ENCODE measurements at regions not wholly inside any gene's neighbourhood (a gene's known extent, or its start where the extent isn't known, plus 50 kb on each side); places are given as distances from the start of the nearest gene placed in this dataset.
"Not testable (repeated sequence)": the region's sequence is repeated elsewhere in the genome, so short reads cannot be mapped to it uniquely, and the experiment has no call there.

- no peak overlapping the region for H2BK120ac ChIP-seq (ENCODE audit: low read depth, low read length)
- H2BK12ac ChIP-seq (ENCODE audit: low read length), result no peak overlapping the region
- peaks cover 0 to 1% of the 10 kb centered on the region in 2 donors for H3K4me1 ChIP-seq (ENCODE audit: control insufficient read depth in 2 of 2, insufficient read depth in 1 of 2, low read depth in 1 of 2, low read length in 2 of 2)
- no peak overlapping the region for H2AK5ac ChIP-seq (ENCODE audit: low read depth, low read length)
- no peak overlapping the region for H4K91ac ChIP-seq (ENCODE audit: low read depth, low read length, poor library complexity)
- no peak for DNase-seq (ENCODE audit: low spot score)
- WGBS, 2 donors (ENCODE audit: extremely low coverage in 2 of 2, insufficient read length in 2 of 2, insufficient replicate concordance in 1 of 2), result no CpG with 5 or more reads among the region's 10 CpGs
- no peak overlapping the region for H3K23ac ChIP-seq (ENCODE audit: low read depth, low read length, poor library complexity)
- H2BK5ac ChIP-seq (ENCODE audit: low read length), result no peak overlapping the region
- H3K27me3 ChIP-seq (ENCODE audit: control insufficient read depth in 3 of 3, insufficient read depth in 3 of 3, low read depth in 1 of 3, low read length in 3 of 3), result peaks cover 0 to 2% (median 0%) of the 10 kb centered on the region in 3 experiments
- no peak overlapping the region for H3K4ac ChIP-seq (ENCODE audit: low read length)
- H3K14ac ChIP-seq (ENCODE audit: low read length), result peak overlapping the region; percentile 72
- no peak overlapping the region for H3K9ac ChIP-seq (ENCODE audit: low read depth, low read length, poor library complexity)
- no peaks in the 10 kb centered on the region for H3K9me3 ChIP-seq (replicated peaks in 1 of 2; ENCODE audit: control insufficient read depth in 2 of 2, insufficient read depth in 1 of 2, low read depth in 1 of 2, low read length in 2 of 2)
- H2BK15ac ChIP-seq (ENCODE audit: low read length), result no peak overlapping the region
- no peak overlapping the region for H3K18ac ChIP-seq (ENCODE audit: low read length)
- no peaks in the 10 kb centered on the region for H3K36me3 ChIP-seq (replicated peaks in 1 of 2; ENCODE audit: control insufficient read depth in 2 of 2, insufficient read depth in 2 of 2, low read length in 2 of 2)
- H2AFZ ChIP-seq (ENCODE audit: low read length), result no peak overlapping the region
- H3K27ac ChIP-seq (replicated peaks; ENCODE audit: low read length), result no peak overlapping the region
- no peak overlapping the region for H3K4me3 ChIP-seq (ENCODE audit: low read length in 2 of 2)
- no peak overlapping the region for H3K4me2 ChIP-seq (ENCODE audit: insufficient read depth, low read length, poor library complexity, severe bottlenecking)
- no peaks in the 10 kb centered on the region for H3K79me1 ChIP-seq (ENCODE audit: low read depth, low read length)
- H4K8ac ChIP-seq (ENCODE audit: low read depth, low read length), result no peak overlapping the region
Measured at GRCh38 chr20:60789399-60789798, 462.7 kb upstream of the CDH4 start.

GRCh38 chr20:60790339-60790738 lies 461.7 kb upstream of the CDH4 start:
- WGBS, 2 donors (ENCODE audit: extremely low coverage in 2 of 2, insufficient read length in 2 of 2, insufficient replicate concordance in 1 of 2), result no CpG with 5 or more reads among the region's 3 CpGs
- H3K18ac ChIP-seq (ENCODE audit: low read length); DNase-seq (ENCODE audit: low spot score); H3K79me1 ChIP-seq (ENCODE audit: low read depth, low read length); H3K4me3 ChIP-seq (ENCODE audit: low read length in 2 of 2); H3K23ac ChIP-seq (ENCODE audit: low read depth, low read length, poor library complexity); H2BK15ac ChIP-seq (ENCODE audit: low read length); H2BK120ac ChIP-seq (ENCODE audit: low read depth, low read length); H3K14ac ChIP-seq (ENCODE audit: low read length); H3K4ac ChIP-seq (ENCODE audit: low read length); H3K9ac ChIP-seq (ENCODE audit: low read depth, low read length, poor library complexity); H2AK5ac ChIP-seq (ENCODE audit: low read depth, low read length); H4K8ac ChIP-seq (ENCODE audit: low read depth, low read length); H3K36me3 ChIP-seq (replicated peaks in 1 of 2; ENCODE audit: control insufficient read depth in 2 of 2, insufficient read depth in 2 of 2, low read length in 2 of 2); H3K9me3 ChIP-seq (replicated peaks in 1 of 2; ENCODE audit: control insufficient read depth in 2 of 2, insufficient read depth in 1 of 2, low read depth in 1 of 2, low read length in 2 of 2); H3K4me1 ChIP-seq (ENCODE audit: control insufficient read depth in 2 of 2, insufficient read depth in 1 of 2, low read depth in 1 of 2, low read length in 2 of 2); H4K91ac ChIP-seq (ENCODE audit: low read depth, low read length, poor library complexity); H2AFZ ChIP-seq (ENCODE audit: low read length); H3K4me2 ChIP-seq (ENCODE audit: insufficient read depth, low read length, poor library complexity, severe bottlenecking); H3K27me3 ChIP-seq (ENCODE audit: control insufficient read depth in 3 of 3, insufficient read depth in 3 of 3, low read depth in 1 of 3, low read length in 3 of 3); H2BK5ac ChIP-seq (ENCODE audit: low read length); H2BK12ac ChIP-seq (ENCODE audit: low read length); H3K27ac ChIP-seq (replicated peaks; ENCODE audit: low read length): not testable (repeated sequence)

GRCh38 chr20:60791823-60792222 lies 460.2 kb upstream of the CDH4 start:
- Histone ChIP-seq H3K36me3 (replicated peaks in 1 of 2; ENCODE audit: control insufficient read depth in 2 of 2, insufficient read depth in 2 of 2, low read length in 2 of 2) (no peaks in the 10 kb centered on the region), H4K8ac (ENCODE audit: low read depth, low read length) (no peak overlapping the region), H3K9me3 (replicated peaks in 1 of 2; ENCODE audit: control insufficient read depth in 2 of 2, insufficient read depth in 1 of 2, low read depth in 1 of 2, low read length in 2 of 2) (no peaks in the 10 kb centered on the region), H3K27me3 (ENCODE audit: control insufficient read depth in 3 of 3, insufficient read depth in 3 of 3, low read depth in 1 of 3, low read length in 3 of 3) (peaks cover 0 to 2% (median 0%) of the 10 kb centered on the region in 3 experiments), H2BK5ac (ENCODE audit: low read length) (no peak overlapping the region), H3K23ac (ENCODE audit: low read depth, low read length, poor library complexity) (no peak overlapping the region), H2BK120ac (ENCODE audit: low read depth, low read length) (no peak overlapping the region), H2AK5ac (ENCODE audit: low read depth, low read length) (no peak overlapping the region), H3K27ac (replicated peaks; ENCODE audit: low read length) (no peak overlapping the region), H3K18ac (ENCODE audit: low read length) (no peak overlapping the region), H3K9ac (ENCODE audit: low read depth, low read length, poor library complexity) (no peak overlapping the region), H2BK12ac (ENCODE audit: low read length) (no peak overlapping the region), H3K4me1 (ENCODE audit: control insufficient read depth in 2 of 2, insufficient read depth in 1 of 2, low read depth in 1 of 2, low read length in 2 of 2) (no peaks in the 10 kb centered on the region), H4K91ac (ENCODE audit: low read depth, low read length, poor library complexity) (no peak overlapping the region), H3K4ac (ENCODE audit: low read length) (no peak overlapping the region), H3K14ac (ENCODE audit: low read length) (no peak overlapping the region), H3K4me3 (ENCODE audit: low read length in 2 of 2) (no peak overlapping the region), H3K79me1 (ENCODE audit: low read depth, low read length) (no peaks in the 10 kb centered on the region), H3K4me2 (ENCODE audit: insufficient read depth, low read length, poor library complexity, severe bottlenecking) (no peak overlapping the region), H2AFZ (ENCODE audit: low read length) (no peak overlapping the region), H2BK15ac (ENCODE audit: low read length) (no peak overlapping the region)
- DNase-seq (ENCODE audit: low spot score), result no peak
- 100% methylated on average over 1 of the region's 1 CpG; no CpG with 5 or more reads in 1 of the 2 donors for WGBS, 2 donors (ENCODE audit: extremely low coverage in 2 of 2, insufficient read length in 2 of 2, insufficient replicate concordance in 1 of 2)

- H3K23ac ChIP-seq (ENCODE audit: low read depth, low read length, poor library complexity), result no peak overlapping the region
- no peak overlapping the region for H3K27ac ChIP-seq (replicated peaks; ENCODE audit: low read length)
- no peak overlapping the region for H3K18ac ChIP-seq (ENCODE audit: low read length)
- H3K14ac ChIP-seq (ENCODE audit: low read length), result no peak overlapping the region
- H3K9ac ChIP-seq (ENCODE audit: low read depth, low read length, poor library complexity), result no peak overlapping the region
- H3K27me3 ChIP-seq (ENCODE audit: control insufficient read depth in 3 of 3, insufficient read depth in 3 of 3, low read depth in 1 of 3, low read length in 3 of 3), result peaks cover 0 to 2% (median 0%) of the 10 kb centered on the region in 3 experiments
- no peaks in the 10 kb centered on the region for H3K9me3 ChIP-seq (replicated peaks in 1 of 2; ENCODE audit: control insufficient read depth in 2 of 2, insufficient read depth in 1 of 2, low read depth in 1 of 2, low read length in 2 of 2)
- H2AK5ac ChIP-seq (ENCODE audit: low read depth, low read length), result no peak overlapping the region
- H3K4me1 ChIP-seq (ENCODE audit: control insufficient read depth in 2 of 2, insufficient read depth in 1 of 2, low read depth in 1 of 2, low read length in 2 of 2), result no peaks in the 10 kb centered on the region
- no peak overlapping the region for H3K4me2 ChIP-seq (ENCODE audit: insufficient read depth, low read length, poor library complexity, severe bottlenecking)
- no peaks in the 10 kb centered on the region for H3K79me1 ChIP-seq (ENCODE audit: low read depth, low read length)
- H4K8ac ChIP-seq (ENCODE audit: low read depth, low read length), result no peak overlapping the region
- WGBS, 2 donors (ENCODE audit: extremely low coverage in 2 of 2, insufficient read length in 2 of 2, insufficient replicate concordance in 1 of 2), result no CpG with 5 or more reads among the region's 6 CpGs
- H2AFZ ChIP-seq (ENCODE audit: low read length), result no peak overlapping the region
- H3K36me3 ChIP-seq (replicated peaks in 1 of 2; ENCODE audit: control insufficient read depth in 2 of 2, insufficient read depth in 2 of 2, low read length in 2 of 2), result no peaks in the 10 kb centered on the region
- no peak overlapping the region for H2BK12ac ChIP-seq (ENCODE audit: low read length)
- no peak overlapping the region for H3K4me3 ChIP-seq (ENCODE audit: low read length in 2 of 2)
- no peak overlapping the region for H2BK5ac ChIP-seq (ENCODE audit: low read length)
- H2BK15ac ChIP-seq (ENCODE audit: low read length), result no peak overlapping the region
- H3K4ac ChIP-seq (ENCODE audit: low read length), result no peak overlapping the region
- H4K91ac ChIP-seq (ENCODE audit: low read depth, low read length, poor library complexity), result no peak overlapping the region
- DNase-seq (ENCODE audit: low spot score), result no peak
- no peak overlapping the region for H2BK120ac ChIP-seq (ENCODE audit: low read depth, low read length)
Measured at GRCh38 chr20:60792941-60793340, 459.1 kb upstream of the CDH4 start.

Data from neuronal stem cell (in vitro differentiated cells).